Lung (tissue), 11 donors: ENCODE measurements at regions not wholly inside any gene's neighbourhood (a gene's known extent, or its start where the extent isn't known, plus 50 kb on each side); places are given as distances from the start of the nearest gene placed in this dataset.

Experiments used
- ATAC-seq: fragments of 200-7000 bp; cut with Tn5 transposase; one replicate; pipeline ENCODE4 v1.9.1; 2020; ENCODE audit warnings: moderate number of reproducible peaks; ENCODE audit not compliant: insufficient read depth, low FRiP score
- DNase-seq, 3 donors: peaks; one replicate each; pipeline ENCODE4 v3.0.0-alpha.2; 2013 to 2017
- H3K27ac ChIP-seq, 2 donors: one replicate each; pipeline ENCODE4 v1.5.1; 2013; ENCODE audit warnings: mild to moderate bottlenecking in 2 of 2, moderate library complexity in 2 of 2, control low read depth in 1 of 2, inconsistent platforms in 1 of 2, low read depth in 1 of 2, low read length in 1 of 2
- H3K27me3 ChIP-seq, 3 donors: one replicate each; pipeline ENCODE4 v1.5.1; 2013; ENCODE audit warnings: low read length in 2 of 3; ENCODE audit not compliant: control insufficient read depth in 3 of 3, insufficient read depth in 3 of 3
- H3K36me3 ChIP-seq, 4 donors: one replicate each; pipeline ENCODE4 v1.5.1; 2013; ENCODE audit warnings: low read length in 4 of 4, mild to moderate bottlenecking in 1 of 4, moderate library complexity in 1 of 4; ENCODE audit not compliant: control insufficient read depth in 4 of 4, insufficient read depth in 4 of 4
- H3K4me1 ChIP-seq, 5 donors: one replicate each; pipeline ENCODE4 v1.5.1; 2013; ENCODE audit warnings: low read length in 5 of 5, mild to moderate bottlenecking in 2 of 5, moderate library complexity in 1 of 5; ENCODE audit not compliant: control insufficient read depth in 5 of 5, insufficient read depth in 5 of 5
- H3K4me3 ChIP-seq: one replicate; pipeline ENCODE4 v1.5.1; 2013; ENCODE audit warnings: mild to moderate bottlenecking, control low read depth, moderate library complexity
- H3K9ac ChIP-seq, 2 donors: one replicate each; pipeline ENCODE4 v1.5.1; 2013; ENCODE audit warnings: low read length in 2 of 2, control low read depth in 1 of 2; ENCODE audit not compliant: insufficient read depth in 1 of 2
- H3K9me3 ChIP-seq, 4 donors: one replicate each; pipeline ENCODE4 v1.5.1; 2013; ENCODE audit warnings: low read length in 3 of 4, mild to moderate bottlenecking in 1 of 4, moderate library complexity in 1 of 4; ENCODE audit not compliant: control insufficient read depth in 4 of 4, insufficient read depth in 3 of 4
- WGBS, 2 donors: extraction: QIAGEN DNeasy Blood & Tissue Kit; methylation state at CpG; one replicate each; pipeline ENCODE4 v1.1.7; 2013; 5-methylcytosine and 5-hydroxymethylcytosine counted together
- TF ChIP-seq, protein P1 (sequence below): IDR thresholded peaks from 2 replicates; pipeline ENCODE4 v1.5.1; 2012; ENCODE audit warnings: mild to moderate bottlenecking; ENCODE audit errors: control extremely low read depth, extremely low read depth
- donor health status: control.
- donor health status: control.
- donor health status: Bipolar disorder and iron deficiency.
- donor health status: healthy.
- donor health status: DM: yes; HTN: yes; CAD: no.

DNA sequence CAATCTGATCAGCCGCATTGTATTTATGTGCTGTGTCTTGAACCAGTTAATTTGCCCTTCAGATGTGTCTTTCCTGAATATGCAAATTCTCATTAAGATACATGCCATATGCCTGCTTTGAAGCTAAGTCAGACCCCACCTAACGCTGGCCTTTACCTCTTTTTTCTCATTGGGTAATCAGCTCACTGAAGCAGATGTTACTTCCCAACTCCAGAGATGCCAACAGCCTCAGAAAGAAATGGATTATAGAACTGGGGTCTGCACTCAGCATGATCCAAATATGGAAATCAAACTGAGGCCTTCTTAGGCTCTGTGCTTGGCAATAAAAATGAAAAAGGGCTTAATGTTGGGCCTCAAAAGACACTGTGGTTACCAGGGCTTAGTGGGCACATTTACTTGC is 113.9 kb downstream of the FZD1 start:
- H3K36me3 ChIP-seq = no peaks in the 10 kb centered on the region
- no peak overlapping the region for H3K27ac ChIP-seq
- H3K9ac ChIP-seq = no peak overlapping the region
- WGBS, 2 donors = 91 to 95% methylated on average over 2 of the region's 2 CpGs
- DNase-seq = no peak
- no peaks in the 10 kb centered on the region for H3K27me3 ChIP-seq
- no peak overlapping the region for H3K4me3 ChIP-seq
- ATAC-seq = no peak
- H3K4me1 ChIP-seq = peaks cover 0 to 20% (median 4%) of the 10 kb centered on the region in 5 donors
- no peaks in the 10 kb centered on the region for H3K9me3 ChIP-seq
- TF ChIP-seq, protein P1, sequence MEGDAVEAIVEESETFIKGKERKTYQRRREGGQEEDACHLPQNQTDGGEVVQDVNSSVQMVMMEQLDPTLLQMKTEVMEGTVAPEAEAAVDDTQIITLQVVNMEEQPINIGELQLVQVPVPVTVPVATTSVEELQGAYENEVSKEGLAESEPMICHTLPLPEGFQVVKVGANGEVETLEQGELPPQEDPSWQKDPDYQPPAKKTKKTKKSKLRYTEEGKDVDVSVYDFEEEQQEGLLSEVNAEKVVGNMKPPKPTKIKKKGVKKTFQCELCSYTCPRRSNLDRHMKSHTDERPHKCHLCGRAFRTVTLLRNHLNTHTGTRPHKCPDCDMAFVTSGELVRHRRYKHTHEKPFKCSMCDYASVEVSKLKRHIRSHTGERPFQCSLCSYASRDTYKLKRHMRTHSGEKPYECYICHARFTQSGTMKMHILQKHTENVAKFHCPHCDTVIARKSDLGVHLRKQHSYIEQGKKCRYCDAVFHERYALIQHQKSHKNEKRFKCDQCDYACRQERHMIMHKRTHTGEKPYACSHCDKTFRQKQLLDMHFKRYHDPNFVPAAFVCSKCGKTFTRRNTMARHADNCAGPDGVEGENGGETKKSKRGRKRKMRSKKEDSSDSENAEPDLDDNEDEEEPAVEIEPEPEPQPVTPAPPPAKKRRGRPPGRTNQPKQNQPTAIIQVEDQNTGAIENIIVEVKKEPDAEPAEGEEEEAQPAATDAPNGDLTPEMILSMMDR = no peak

DNA sequence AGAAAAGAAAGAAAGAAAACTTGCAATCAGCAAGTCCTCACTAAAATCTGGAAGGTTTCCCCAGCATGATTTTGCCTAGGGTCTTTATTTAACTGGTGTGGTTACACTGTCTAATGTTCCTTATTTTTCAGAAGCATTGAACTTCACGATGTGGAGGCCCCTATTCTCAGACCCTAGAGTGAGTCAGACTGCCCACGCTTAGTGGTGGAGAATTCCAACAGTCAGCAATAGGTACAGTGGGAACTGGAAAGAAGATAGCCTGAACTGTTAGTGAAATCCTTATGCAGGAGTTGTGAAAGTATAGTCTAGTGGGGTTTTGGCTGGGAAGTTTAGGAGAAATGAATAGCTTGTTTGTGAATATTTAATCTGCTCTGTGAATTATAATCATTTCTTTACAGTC is 115.0 kb downstream of the FZD1 start:
- no peak overlapping the region for H3K9ac ChIP-seq
- H3K27me3 ChIP-seq = no peaks in the 10 kb centered on the region
- 83 to 85% methylated on average over 2 of the region's 2 CpGs for WGBS, 2 donors
- H3K4me1 ChIP-seq = peaks cover 0 to 25% (median 4%) of the 10 kb centered on the region in 5 donors
- no peak overlapping the region for H3K27ac ChIP-seq
- no peak overlapping the region for H3K4me3 ChIP-seq
- DNase-seq (no peak), ATAC-seq (no peak)
- H3K9me3 ChIP-seq = no peaks in the 10 kb centered on the region
- H3K36me3 ChIP-seq = no peaks in the 10 kb centered on the region
- TF ChIP-seq, protein P1 = no peak

DNA sequence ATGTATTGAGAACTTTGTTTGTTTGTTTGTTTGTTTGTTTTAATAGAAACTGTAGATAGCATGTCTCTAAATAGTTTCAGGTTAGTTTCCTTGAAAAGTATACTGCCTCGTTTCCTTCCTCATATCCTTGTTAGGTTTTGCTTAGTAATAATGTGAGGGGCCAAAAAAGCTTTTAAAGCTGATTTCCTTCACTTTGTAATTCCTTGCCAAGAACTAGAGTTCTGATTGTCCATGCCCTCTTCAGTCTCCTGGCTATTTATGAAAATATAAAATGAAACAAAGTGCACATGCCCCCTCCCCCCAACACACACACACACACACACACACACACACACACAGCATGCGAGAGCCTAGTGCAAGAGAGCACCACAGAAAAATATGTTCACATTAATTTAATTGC is 115.8 kb downstream of the FZD1 start:
- no peak for ATAC-seq
- TF ChIP-seq, protein P1 = no peak

More for the DNA sequence above, 115.8 kb downstream of the FZD1 start:
- DNase-seq = peak in 2 of 3 donors; percentile 45 to 66
- H3K4me1 ChIP-seq = peaks cover 0 to 25% (median 4%) of the 10 kb centered on the region in 5 donors
- no peaks in the 10 kb centered on the region for H3K36me3 ChIP-seq
- H3K9ac ChIP-seq = no peak overlapping the region
- H3K9me3 ChIP-seq = no peaks in the 10 kb centered on the region
- H3K27ac ChIP-seq = no peak overlapping the region
- no peak overlapping the region for H3K4me3 ChIP-seq
- H3K27me3 ChIP-seq = no peaks in the 10 kb centered on the region
- WGBS, 2 donors = 59 to 67% methylated on average over 2 of the region's 2 CpGs
